Thoracic aorta (tissue), 2 donors: ENCODE measurements at regions not wholly inside any gene's neighbourhood (a gene's known extent, or its start where the extent isn't known, plus 50 kb on each side); places are given as distances from the start of the nearest gene placed in this dataset.
"Not testable (repeated sequence)": the region's sequence is repeated elsewhere in the genome, so short reads cannot be mapped to it uniquely, and the experiment has no call there.

Experiments used
- ATAC-seq: fragments of 150-250 bp; one replicate; pipeline ENCODE4 v1.8.0; 2017; ENCODE audit warnings: low read depth; ENCODE audit not compliant: insufficient number of reproducible peaks, low FRiP score
- DNase-seq: peaks from one replicate; pipeline ENCODE4 v3.0.0-alpha.2; 2020; ENCODE audit warnings: low spot score
- H3K27ac ChIP-seq, 2 donors: fragments of 200-600 bp; sonication (generic); 1 replicate in 1 of 2; 2 replicates in 1 of 2; pipeline ENCODE4 v1.5.1; 2016; ENCODE audit warnings: mild to moderate bottlenecking in 2 of 2, moderate library complexity in 2 of 2
- H3K27me3 ChIP-seq: fragments of 200-600 bp; sonication (generic); replicated peaks from 2 replicates; pipeline ENCODE4 v1.6.0; 2016; ENCODE audit warnings: mild to moderate bottlenecking; ENCODE audit not compliant: insufficient read depth
- H3K36me3 ChIP-seq: fragments of 200-600 bp; sonication (generic); one replicate; pipeline ENCODE4 v1.5.1; 2016
- H3K4me1 ChIP-seq, 2 donors: fragments of 200-600 bp; sonication (generic); 1 replicate in 1 of 2; 2 replicates in 1 of 2; pipeline versions ENCODE4 v1.5.1 to v1.6.0; 2016; ENCODE audit warnings: low read depth in 2 of 2, mild to moderate bottlenecking in 1 of 2; ENCODE audit not compliant: control insufficient read depth in 1 of 2
- H3K4me3 ChIP-seq: fragments of 200-600 bp; sonication (generic); 2 replicates; pipeline ENCODE4 v1.5.1; 2016; ENCODE audit warnings: mild to moderate bottlenecking
- H3K9me3 ChIP-seq: fragments of 200-600 bp; sonication (generic); 2 replicates; pipeline ENCODE4 v1.5.1; 2016
- CTCF ChIP-seq: fragments of 200-600 bp; sonication (generic); IDR thresholded peaks from one replicate; pipeline ENCODE4 v1.5.1; 2019; ENCODE audit warnings: antibody characterized with exemption

- Histone ChIP-seq H3K4me1 (no peaks in the 10 kb centered on the region), H3K9me3 (no peaks in the 10 kb centered on the region), H3K27ac (no peak overlapping the region), H3K4me3 (no peak overlapping the region), H3K36me3 (no peaks in the 10 kb centered on the region), H3K27me3 (no peaks in the 10 kb centered on the region)
- DNase-seq: no peak
- no peak for ATAC-seq
- no peak for TF ChIP-seq CTCF
Measured at GRCh38 chr4:1568855-1569460, 115.2 kb downstream of the FAM53A start.

GRCh38 chr4:1567808-1568581, 116.1 kb downstream of the FAM53A start:
- no peak for ATAC-seq

GRCh38 chr4:1567519-1567807, 116.7 kb downstream of the FAM53A start:
- DNase-seq (no peak), ATAC-seq (no peak)
- no peak for TF ChIP-seq CTCF
- Histone ChIP-seq H3K4me1 (no peaks in the 10 kb centered on the region), H3K27ac (no peak overlapping the region), H3K27me3 (no peaks in the 10 kb centered on the region), H3K36me3 (no peaks in the 10 kb centered on the region), H3K9me3 (no peaks in the 10 kb centered on the region), H3K4me3 (no peak overlapping the region)

More at GRCh38 chr4:1567808-1568581, 116.1 kb downstream of the FAM53A start:
- Histone ChIP-seq H3K9me3 (no peaks in the 10 kb centered on the region), H3K36me3 (no peaks in the 10 kb centered on the region), H3K4me3 (no peak overlapping the region), H3K4me1 (no peaks in the 10 kb centered on the region), H3K27me3 (no peaks in the 10 kb centered on the region), H3K27ac (no peak overlapping the region)
- TF ChIP-seq CTCF: no peak
- DNase-seq: no peak

- DNase-seq: no peak
- ATAC-seq: no peak
- H3K36me3 ChIP-seq: no peaks in the 10 kb centered on the region
- H3K27ac ChIP-seq: no peak overlapping the region
- H3K27me3 ChIP-seq: no peaks in the 10 kb centered on the region
- H3K9me3 ChIP-seq: no peaks in the 10 kb centered on the region
- no peak overlapping the region for H3K4me3 ChIP-seq
- no peak for TF ChIP-seq CTCF
- no peaks in the 10 kb centered on the region for H3K4me1 ChIP-seq
Measured at GRCh38 chr4:1566838-1567518, 117.1 kb downstream of the FAM53A start.

- not testable (repeated sequence) for H3K27ac ChIP-seq, H3K4me1 ChIP-seq, ATAC-seq, H3K36me3 ChIP-seq, DNase-seq, H3K9me3 ChIP-seq, H3K4me3 ChIP-seq, H3K27me3 ChIP-seq
Measured at GRCh38 chr4:1566301-1566837, 117.7 kb downstream of the FAM53A start.
